ENCODE measurements at regions not wholly inside any gene's neighbourhood (a gene's known extent, or its start where the extent isn't known, plus 50 kb on each side); places are given as distances from the start of the nearest gene placed in this dataset.
A peak's percentile ranks its signal among the peaks of the same experiment; 100 is the strongest.

DNA sequence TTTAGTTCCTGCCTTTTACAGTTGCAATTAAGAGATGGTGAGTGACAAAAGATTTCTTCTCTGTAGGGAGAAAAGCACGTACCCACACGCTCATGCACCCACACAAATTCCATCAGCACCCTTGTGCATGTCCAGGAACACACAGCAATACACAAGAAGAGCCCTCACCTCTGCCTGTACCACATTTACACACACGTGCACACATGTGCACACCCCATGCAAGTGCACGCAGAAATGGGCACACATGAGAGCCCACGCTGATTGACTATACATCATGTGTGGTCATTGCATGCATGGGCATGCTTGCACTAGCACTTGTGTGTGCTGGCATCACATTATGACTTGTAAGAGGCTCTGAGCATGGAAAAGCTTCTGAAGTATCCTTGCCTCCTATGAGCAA is 70.5 kb downstream of the SERPINA3 start:
- no peak for DNase-seq (ENCODE audit: low spot score)

DNA sequence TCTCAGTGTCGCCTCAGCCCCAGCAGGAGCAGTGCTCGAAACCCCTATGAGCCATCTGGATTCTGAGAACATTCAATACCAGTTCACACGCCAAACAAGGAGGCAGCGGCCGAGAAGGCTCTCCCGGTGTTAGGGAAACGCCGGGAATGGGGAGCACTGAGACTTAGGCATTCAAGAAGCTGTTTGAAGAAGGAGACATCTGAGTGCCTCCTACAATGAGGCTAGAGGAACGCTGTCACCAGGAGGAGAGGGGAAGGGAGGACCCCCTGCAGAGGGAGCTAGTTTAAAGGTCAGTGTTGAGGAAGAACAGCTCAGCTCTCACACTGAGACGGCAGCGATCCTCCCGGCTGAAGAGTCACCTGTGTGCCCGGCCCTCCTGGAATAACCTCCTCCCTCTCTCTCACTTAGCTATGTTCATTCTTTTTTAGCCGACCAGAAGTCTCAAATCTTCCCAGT is 69.9 kb downstream of the SERPINA3 start:
- DNase-seq (ENCODE audit: low spot score), result no peak

DNA sequence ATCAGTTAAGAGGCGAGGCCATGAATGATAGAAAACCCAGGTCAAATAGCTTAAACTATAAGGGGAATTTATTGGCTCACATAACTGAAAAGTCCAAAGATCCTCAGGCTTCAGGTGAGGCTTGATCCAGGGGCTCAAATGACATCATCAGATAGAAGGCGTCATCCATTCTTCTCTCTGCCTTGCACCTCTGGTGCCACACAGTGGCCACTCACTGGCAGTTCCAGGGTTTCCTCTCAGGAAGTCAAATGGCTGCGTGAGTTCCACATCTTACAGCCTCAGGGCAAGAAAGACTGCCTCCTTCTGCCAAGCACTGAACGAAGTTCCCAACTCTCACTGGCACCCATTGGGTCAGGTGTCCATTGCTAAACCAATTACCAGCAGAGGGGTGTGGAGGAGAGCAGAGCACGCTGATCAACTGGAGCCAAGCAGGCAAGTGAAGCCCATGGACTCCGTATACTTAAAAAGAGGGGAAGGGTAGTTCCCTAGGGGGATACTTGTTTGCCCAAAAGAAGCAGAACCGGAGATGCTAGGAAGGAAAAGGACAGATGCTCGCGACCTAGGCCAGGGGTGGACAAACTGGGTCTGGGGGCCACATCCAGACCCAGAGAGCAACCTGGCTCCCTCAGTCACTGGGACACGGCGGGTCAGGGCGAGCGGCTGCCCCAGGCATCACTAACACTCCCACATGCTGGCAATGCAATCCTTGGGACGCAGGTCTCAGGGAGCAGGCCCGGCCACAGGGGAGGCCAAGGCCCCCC is 69.3 kb downstream of the SERPINA3 start:
- DNase-seq (ENCODE audit: low spot score), result peak; percentile 9

DNA sequence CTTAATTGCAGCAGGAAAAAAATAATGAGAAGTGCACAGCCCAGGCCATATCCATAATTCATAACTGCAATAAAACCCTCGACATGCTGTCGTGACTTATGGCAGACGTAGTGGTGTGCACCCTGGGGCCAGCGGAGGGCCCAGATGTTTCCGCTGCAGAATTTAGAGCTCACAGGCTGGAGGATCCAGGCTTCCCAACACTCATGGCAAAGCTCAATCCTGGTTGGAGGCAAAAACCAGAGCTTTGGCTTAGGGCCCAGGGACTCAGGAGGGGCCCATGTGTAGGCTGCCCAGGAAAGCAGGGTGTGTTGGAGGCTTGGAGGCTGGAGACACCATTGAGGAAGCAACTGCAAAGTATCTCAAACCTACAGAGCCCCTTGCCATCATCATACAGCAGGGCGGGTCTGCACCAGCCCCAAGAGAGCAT is 68.7 kb downstream of the SERPINA3 start:
- no peak for DNase-seq (ENCODE audit: low spot score)

DNA sequence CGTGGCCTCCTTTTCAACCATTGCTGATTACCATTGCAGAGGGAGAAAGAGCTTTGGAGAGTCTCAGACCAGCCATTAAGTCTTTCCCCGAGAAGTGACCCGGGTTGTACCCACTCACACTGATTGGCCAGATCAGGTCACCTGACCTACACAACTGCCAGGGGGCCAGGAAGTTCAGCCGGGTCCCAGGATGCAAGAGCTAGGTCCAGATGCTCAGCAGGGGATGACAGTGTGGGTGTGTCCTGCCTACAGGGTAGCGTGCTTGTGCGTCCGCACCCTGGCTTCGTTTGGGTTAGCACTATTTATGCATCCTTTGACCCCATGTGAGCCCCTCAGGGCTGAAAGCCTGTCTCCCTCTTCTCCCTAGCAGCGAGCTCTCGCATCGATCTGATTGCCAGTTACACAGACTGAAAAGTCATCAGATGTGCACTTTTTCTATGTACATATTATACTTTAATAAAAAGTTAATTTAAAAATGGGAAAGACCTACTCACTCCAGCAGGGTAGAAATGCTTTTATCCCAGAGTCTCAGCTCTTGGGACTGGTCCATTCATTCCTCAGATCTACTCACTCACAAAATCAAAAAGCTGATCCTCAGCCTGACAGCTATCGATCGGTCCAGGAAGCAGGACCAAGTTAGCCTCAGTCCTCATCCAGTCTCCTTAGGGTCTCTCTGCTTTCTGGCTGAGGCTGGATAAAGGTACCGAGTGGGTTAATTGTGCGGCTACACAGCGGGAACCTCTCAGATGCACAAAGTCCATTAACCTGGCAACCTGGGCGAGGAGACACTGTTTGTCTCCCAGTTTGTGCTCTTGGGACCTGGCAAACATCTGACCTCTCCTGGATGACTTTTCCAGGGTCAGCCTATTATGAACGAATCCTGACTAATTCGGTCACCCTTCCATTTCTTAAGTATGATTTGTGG is 68.0 kb downstream of the SERPINA3 start:
- no peak for DNase-seq (ENCODE audit: low spot score)

DNA sequence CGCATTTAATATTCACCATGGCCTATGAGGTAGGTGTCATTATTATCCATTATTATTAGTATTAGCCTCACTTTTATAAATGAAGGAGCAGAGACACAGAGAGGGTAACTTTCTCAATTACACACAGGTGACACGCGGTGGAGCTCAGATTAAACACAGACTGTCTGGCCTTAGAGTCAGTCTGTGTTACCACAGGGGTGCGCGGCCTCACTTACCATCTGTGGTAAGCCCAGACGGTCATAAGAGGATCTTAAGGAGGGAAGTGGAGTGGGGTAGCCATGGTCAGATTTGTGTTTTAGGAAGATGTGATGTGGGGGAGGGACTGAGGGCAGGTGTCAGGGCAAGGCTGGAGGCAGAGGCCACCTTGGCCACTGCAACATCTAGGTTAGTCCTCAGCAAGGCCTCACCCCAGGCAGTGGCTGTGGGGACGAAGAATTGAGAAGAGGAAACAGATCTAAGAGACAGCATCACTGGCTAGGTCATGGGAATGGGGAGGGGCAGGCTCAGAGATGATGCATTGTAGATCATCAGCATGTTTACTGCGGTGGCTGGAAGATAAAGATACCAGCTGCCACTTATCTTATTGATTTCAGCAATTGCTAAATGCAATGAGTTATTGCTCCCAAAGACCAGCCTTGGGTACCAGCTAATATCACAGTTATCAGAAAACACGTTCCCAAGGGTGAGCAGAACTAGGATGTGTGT is 67.1 kb downstream of the SERPINA3 start:
- DNase-seq (ENCODE audit: low spot score), result no peak

DNA sequence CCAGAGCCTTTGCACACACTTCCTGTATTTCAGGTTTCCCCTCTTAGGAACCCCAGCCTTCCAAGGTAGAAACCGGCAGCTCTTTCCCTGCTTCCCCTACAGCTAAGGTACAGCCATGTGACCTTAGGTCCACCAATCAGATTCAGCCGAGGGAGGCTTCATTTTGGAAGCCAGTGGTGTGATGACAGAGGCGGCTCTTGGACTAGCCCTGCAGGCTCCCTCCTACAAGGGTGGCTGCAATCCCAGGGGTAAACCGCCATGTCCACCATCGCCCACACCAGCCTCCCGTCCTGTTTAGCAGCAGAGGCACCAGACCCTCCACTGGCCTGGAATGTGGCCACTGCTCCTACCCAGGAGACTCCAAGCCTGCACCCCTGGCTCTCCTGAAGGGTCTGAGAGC is 65.6 kb downstream of the SERPINA3 start:
- no peak for DNase-seq (ENCODE audit: low spot score)

DNA sequence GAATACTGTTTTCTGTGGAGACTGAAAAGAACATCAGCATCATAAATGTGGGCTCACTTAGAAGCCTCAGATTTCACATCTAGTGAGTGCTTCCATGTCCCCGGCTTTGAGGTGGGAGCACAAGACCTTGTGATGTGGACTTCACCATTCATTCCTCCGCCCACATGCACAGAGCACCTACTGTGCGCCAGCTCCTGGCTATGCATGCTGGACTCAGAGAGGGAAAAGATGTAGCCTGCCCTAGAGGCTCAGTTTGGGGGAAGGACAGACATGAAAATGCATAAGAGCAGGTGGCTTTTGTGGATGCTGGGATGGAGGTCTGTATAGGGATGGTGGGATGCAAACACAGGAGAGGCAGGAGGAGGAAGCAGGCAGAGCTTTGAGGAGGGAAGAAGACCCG is 65.0 kb downstream of the SERPINA3 start:
- no peak for DNase-seq (ENCODE audit: low spot score)

DNA sequence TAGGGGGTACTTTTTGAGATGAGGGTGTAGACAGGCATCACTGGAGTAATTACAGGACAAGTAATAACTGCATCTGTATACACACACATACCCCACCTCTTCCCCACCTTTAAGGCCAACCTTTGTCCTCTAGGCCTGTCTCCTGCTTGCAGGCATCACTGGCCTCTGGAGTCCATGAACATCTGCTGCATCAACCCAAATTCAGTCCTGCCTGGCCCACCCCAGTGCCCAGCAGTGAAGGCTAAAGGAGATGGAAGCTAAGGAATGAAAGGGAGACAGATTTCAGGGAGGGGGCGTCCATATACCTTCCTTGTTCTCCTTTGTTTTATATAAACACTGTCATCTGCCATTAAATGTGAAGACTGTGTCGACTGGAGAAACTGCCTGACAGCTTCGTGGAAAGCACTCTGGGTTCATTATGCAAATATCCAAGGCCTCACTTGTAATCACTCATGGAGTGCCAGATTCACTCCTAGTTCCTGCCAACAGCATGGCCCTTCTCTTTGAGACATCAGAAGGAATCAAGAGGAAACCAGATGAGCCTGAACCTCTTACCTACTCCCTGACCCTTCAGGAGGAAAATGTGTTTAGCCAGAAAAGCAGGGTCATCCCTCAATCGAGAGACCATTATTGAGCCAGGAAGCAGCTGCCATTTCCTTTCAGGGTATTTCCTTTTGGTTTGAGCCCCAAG is 64.4 kb downstream of the SERPINA3 start:
- DNase-seq (ENCODE audit: low spot score), result no peak

DNA sequence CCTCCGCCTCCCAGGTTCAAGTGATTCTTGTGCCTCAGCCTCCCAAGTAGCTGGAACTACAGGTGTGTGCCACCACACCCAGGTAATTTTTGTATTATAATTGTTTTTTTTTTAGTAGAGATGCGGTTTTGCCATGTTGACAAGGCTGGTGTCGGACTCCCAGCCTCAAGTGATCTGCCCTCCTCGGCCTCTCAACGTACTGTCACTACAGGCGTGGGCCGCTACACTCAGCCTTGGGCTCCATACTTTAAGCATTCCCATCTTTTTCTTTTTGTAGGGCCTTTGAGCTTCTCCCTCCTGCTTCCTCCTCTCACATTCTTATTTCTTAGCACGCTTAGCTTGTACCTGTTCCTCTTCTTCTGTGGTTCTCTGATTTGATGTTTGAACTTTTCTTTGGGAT is 62.8 kb downstream of the SERPINA3 start:
- no peak for DNase-seq (ENCODE audit: low spot score)

DNA sequence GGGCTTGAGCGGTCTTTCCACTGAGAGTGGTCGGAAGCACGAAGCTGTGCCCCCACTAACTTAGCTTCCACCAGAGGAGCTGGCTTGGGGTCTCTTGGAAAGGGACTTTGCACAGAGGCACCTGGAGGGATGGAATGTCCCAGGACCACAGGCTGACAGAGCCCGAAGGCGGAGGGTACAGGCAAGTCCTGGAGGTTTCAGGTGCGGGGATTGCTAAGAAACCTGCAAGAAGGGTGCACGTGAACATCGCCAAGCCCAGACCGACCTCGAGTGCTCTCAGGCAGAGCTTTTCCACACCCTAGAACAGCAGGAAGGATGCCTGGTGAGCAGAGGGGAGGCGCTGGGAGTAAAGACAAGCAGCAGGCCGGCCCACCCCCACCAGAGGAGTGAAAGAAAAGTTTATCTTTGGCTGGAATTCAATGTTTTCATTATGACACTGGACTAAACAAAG is 61.6 kb downstream of the SERPINA3 start:
- DNase-seq (ENCODE audit: low spot score), result no peak

Measured in pons (tissue), 1 donor.